Heart right ventricle (tissue), 16 donors: ENCODE measurements at regions not wholly inside any gene's neighbourhood (a gene's known extent, or its start where the extent isn't known, plus 50 kb on each side); places are given as distances from the start of the nearest gene placed in this dataset.

Experiments used
- ATAC-seq, 8 donors: fragments of 200-7000 bp; cut with Tn5 transposase; one replicate each; pipeline ENCODE4 v1.9.1; 2020; ENCODE audit warnings: mild to moderate bottlenecking in 8 of 8, moderate library complexity in 8 of 8, moderate number of reproducible peaks in 1 of 8
- DNase-seq, 2 donors: peaks; one replicate each; pipeline ENCODE4 v3.0.0-alpha.2; 2020
- H3K27ac ChIP-seq, 10 donors: fragments of 200-600 bp; sonication (generic) in 2 of 10; one replicate each; pipeline versions ENCODE4 v1.5.0 to v1.8.0; 2020 to 2022; ENCODE audit warnings: mild to moderate bottlenecking in 3 of 10
- H3K27me3 ChIP-seq, 7 donors: fragments of 200-600 bp; one replicate each; pipeline ENCODE4 v1.8.0; 2021 to 2022; ENCODE audit warnings: mild to moderate bottlenecking in 2 of 7
- H3K36me3 ChIP-seq, 9 donors: fragments of 200-600 bp; sonication (generic) in 1 of 9; one replicate each; pipeline versions ENCODE4 v1.5.0 to v1.8.0; 2020 to 2022; ENCODE audit warnings: mild to moderate bottlenecking in 2 of 9
- H3K4me1 ChIP-seq, 9 donors: fragments of 200-600 bp; sonication (generic) in 1 of 9; one replicate each; pipeline versions ENCODE4 v1.5.0 to v1.8.0; 2020 to 2022; ENCODE audit warnings: mild to moderate bottlenecking in 4 of 9
- H3K4me3 ChIP-seq, 10 donors: fragments of 200-600 bp; sonication (generic) in 2 of 10; one replicate each; pipeline versions ENCODE4 v1.5.0 to v1.8.0; 2020 to 2022; ENCODE audit warnings: mild to moderate bottlenecking in 7 of 10, moderate library complexity in 2 of 10
- H3K9me3 ChIP-seq, 11 donors: fragments of 200-600 bp in 10 of 11; sonication (generic) in 2 of 11; one replicate each; pipeline versions ENCODE4 v1.5.0 to v1.8.0; 2013 to 2022; ENCODE audit warnings: mild to moderate bottlenecking in 2 of 11, control low read depth in 1 of 11, moderate library complexity in 1 of 11
- WGBS, 2 donors: extraction: QIAGEN DNeasy Blood & Tissue Kit; methylation state at CpG; one replicate each; pipeline ENCODE4 v1.1.7; 2013; ENCODE audit warnings: inconsistent platforms in 1 of 2; 5-methylcytosine and 5-hydroxymethylcytosine counted together
- intact Hi-C, 10 donors: fragments of 100-400 bp; cut with DNase I; formaldehyde crosslinking; loops; one replicate each; pipeline versions ENCODE4 v1.11.1 to v1.14.2; 2022
- TF ChIP-seq, protein P1 (sequence below), 9 donors: fragments of 200-600 bp; sonication (generic) in 2 of 9; IDR thresholded peaks; one replicate each; pipeline versions ENCODE4 v1.5.0 to v1.8.0; 2021 to 2022; ENCODE audit warnings: antibody characterized with exemption in 9 of 9, mild to moderate bottlenecking in 5 of 9, moderate library complexity in 1 of 9
- donor health status: Arrhythmogenic right ventricular cardiomyopathy.
- donor health status: ischemic (EF 13 %, LVEDD 7.1; RV severe dilation, severe dysfunction).
- donor health status: healthy with polysubstance abuse.
- donor health status: DM: no; HTN: yes; CAD: no.
- donor health status: DM: no; HTN: no; CAD: no.
- donor health status: ischemic (EF 25% LVEDD 6.9; RV normal size, moderate dysfunction).
- donor health status: ischemic (EF 25% LVEDD 5.7; RV mildly dilated, moderate dysfunction).
- donor health status: healthy.
- donor health status: DM: yes; HTN: yes; CAD: no.
- donor health status: Ischemic cardiomyopathy.
- donor health status: ischemic (EF 35%, LVEDD 5.7; RV mildly dilated, moderate dysfunction).
- donor health status: nonischemic (EF 11% LVEDD 7.7; RV severe dilation, severe dysfunction).
- donor health status: DM: yes; HTN: yes; CAD: no.
- donor health status: PGD.
- donor health status: ischemic (EF 29% LVEDD 5.4; RV normal size, mild dysfunction).
- donor health status: nonischemic (EF 23%, LVEDD 6.1; RV moderate dilation, normal function).

DNA sequence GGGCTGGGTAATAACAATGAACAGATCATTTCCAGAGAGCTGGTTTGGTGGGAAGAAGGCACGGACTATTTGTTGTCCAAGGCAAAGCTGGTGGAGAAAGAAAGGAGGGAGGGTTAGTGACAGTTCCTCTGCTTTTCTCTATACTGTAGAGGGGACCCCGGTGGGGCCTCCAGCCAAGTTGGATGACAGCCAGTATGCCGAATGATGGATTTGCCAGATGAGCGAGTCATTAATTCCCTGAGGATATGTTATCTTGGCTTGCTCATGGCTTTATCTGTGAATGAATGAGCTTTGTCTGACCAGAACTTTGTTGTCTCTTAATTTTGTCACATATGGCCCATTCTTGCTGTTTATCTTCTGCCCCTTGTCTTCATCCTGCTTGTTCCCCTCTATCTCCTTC, 158.6 kb upstream of the GLRA1 start:
- TF ChIP-seq, protein P1, sequence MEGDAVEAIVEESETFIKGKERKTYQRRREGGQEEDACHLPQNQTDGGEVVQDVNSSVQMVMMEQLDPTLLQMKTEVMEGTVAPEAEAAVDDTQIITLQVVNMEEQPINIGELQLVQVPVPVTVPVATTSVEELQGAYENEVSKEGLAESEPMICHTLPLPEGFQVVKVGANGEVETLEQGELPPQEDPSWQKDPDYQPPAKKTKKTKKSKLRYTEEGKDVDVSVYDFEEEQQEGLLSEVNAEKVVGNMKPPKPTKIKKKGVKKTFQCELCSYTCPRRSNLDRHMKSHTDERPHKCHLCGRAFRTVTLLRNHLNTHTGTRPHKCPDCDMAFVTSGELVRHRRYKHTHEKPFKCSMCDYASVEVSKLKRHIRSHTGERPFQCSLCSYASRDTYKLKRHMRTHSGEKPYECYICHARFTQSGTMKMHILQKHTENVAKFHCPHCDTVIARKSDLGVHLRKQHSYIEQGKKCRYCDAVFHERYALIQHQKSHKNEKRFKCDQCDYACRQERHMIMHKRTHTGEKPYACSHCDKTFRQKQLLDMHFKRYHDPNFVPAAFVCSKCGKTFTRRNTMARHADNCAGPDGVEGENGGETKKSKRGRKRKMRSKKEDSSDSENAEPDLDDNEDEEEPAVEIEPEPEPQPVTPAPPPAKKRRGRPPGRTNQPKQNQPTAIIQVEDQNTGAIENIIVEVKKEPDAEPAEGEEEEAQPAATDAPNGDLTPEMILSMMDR (IDR thresholded peaks at IDR 0.05): no peak
- Histone ChIP-seq H3K9me3 (no peaks in the 10 kb centered on the region), H3K27me3 (no peaks in the 10 kb centered on the region), H3K27ac (no peak overlapping the region), H3K4me3 (no peak overlapping the region), H3K36me3 (no peaks in the 10 kb centered on the region), H3K4me1 (peaks cover 0 to 4% (median 0%) of the 10 kb centered on the region in 9 donors)
- DNase-seq (no peak), ATAC-seq (no peak)
- intact Hi-C loops: no loop called here
- 36 to 40% methylated on average over 4 of the region's 4 CpGs for WGBS, 2 donors

GRCh38 chr5:152072091-152072490, 147.4 kb upstream of the GLRA1 start:
- TF ChIP-seq, protein P1 (IDR thresholded peaks at IDR 0.05): no peak
- intact Hi-C loops: no loop called here

GRCh38 chr5:152070591-152070990, 145.9 kb upstream of the GLRA1 start:
- TF ChIP-seq, protein P1 (IDR thresholded peaks at IDR 0.05): no peak
- Histone ChIP-seq H3K27me3 (peaks cover 0 to 4% (median 0%) of the 10 kb centered on the region in 7 donors), H3K36me3 (no peaks in the 10 kb centered on the region), H3K4me1 (no peaks in the 10 kb centered on the region), H3K9me3 (no peaks in the 10 kb centered on the region), H3K27ac (no peak overlapping the region), H3K4me3 (no peak overlapping the region)
- ATAC-seq: no peak
- 67 to 77% methylated on average over 2 of the region's 2 CpGs for WGBS, 2 donors
- no peak for DNase-seq
- intact Hi-C loops: no loop called here

More at GRCh38 chr5:152072091-152072490, 147.4 kb upstream of the GLRA1 start:
- H3K36me3 ChIP-seq: no peaks in the 10 kb centered on the region
- peaks cover 0 to 4% (median 0%) of the 10 kb centered on the region in 7 donors for H3K27me3 ChIP-seq
- H3K9me3 ChIP-seq: no peaks in the 10 kb centered on the region
- no peak overlapping the region for H3K27ac ChIP-seq
- no peaks in the 10 kb centered on the region for H3K4me1 ChIP-seq
- 24 to 27% methylated on average over 2 of the region's 2 CpGs for WGBS, 2 donors
- peak; percentile 9 to 42 for DNase-seq
- H3K4me3 ChIP-seq: no peak overlapping the region
- ATAC-seq: peak in 2 of 8 donors; percentile 37 to 50

GRCh38 chr5:152066784-152067183, 142.1 kb upstream of the GLRA1 start:
- 56 to 73% methylated on average over 3 of the region's 3 CpGs for WGBS, 2 donors
- TF ChIP-seq, protein P1 (IDR thresholded peaks at IDR 0.05): no peak
- Histone ChIP-seq H3K27me3 (no peaks in the 10 kb centered on the region), H3K4me1 (no peaks in the 10 kb centered on the region), H3K27ac (no peak overlapping the region), H3K9me3 (no peaks in the 10 kb centered on the region), H3K36me3 (no peaks in the 10 kb centered on the region), H3K4me3 (no peak overlapping the region)
- intact Hi-C loops: no loop called here
- no peak for ATAC-seq
- no peak for DNase-seq
